VCaP (cell line): ENCODE measurements at regions not wholly inside any gene's neighbourhood (a gene's known extent, or its start where the extent isn't known, plus 50 kb on each side); places are given as distances from the start of the nearest gene placed in this dataset.

Experiments used
- H3K27ac ChIP-seq: fragments of 450-650 bp; 2 replicates; pipeline ENCODE4 v1.5.1; 2017
- CTCF ChIP-seq: fragments of 450-650 bp; conservative IDR thresholded peaks from 2 replicates; pipeline ENCODE4 v1.5.1; 2017; ENCODE audit warnings: mild to moderate bottlenecking, moderate library complexity

DNA sequence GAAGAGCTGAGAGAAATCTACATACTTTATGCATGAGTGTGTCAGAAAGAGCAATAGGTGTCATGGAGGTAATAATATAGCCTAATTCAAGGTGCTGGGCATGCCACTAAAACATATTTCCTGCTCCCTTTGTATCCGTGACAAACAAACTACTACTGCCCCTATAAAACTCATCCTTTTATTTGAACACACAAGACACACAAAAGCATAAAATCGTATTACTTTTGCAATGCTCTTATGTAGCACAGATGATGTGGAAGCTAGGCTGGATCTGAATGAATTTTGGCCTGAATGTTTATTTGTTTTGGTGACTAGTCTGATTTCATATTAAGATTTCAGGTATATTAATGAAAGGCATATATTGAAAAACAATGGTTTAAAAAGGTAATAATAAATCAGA, 239.3 kb upstream of the NEGR1 start:
- no peak overlapping the region; the same call in 1 of the 2 replicates for H3K27ac ChIP-seq
- no peak for TF ChIP-seq CTCF

- no peak overlapping the region for H3K27ac ChIP-seq
- no peak for TF ChIP-seq CTCF
Measured at GRCh38 chr1:72516826-72517225, 234.5 kb upstream of the NEGR1 start.

GRCh38 chr1:72516264-72516663, 233.9 kb upstream of the NEGR1 start:
- H3K27ac ChIP-seq = no peak overlapping the region
- TF ChIP-seq CTCF = no peak

DNA sequence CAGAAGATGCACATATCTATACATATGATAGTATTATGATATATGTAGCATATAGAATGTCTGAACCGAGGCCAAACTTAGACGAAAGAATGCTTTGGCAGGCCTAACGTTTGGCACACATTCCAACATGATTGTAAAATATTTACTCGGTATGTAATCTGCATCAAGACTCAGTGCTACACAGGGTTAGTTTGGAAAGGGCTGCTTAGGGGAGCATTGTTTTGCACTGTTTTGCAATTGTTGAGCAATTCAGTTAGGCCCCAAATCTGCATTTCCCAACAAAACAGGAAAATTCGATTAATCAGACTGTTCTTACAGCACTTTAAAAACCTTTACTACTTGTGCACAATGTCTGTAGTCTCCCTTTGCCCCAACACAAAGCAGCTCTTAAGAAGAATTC, 216.0 kb upstream of the NEGR1 start:
- TF ChIP-seq CTCF = no peak
- no peak overlapping the region for H3K27ac ChIP-seq

DNA sequence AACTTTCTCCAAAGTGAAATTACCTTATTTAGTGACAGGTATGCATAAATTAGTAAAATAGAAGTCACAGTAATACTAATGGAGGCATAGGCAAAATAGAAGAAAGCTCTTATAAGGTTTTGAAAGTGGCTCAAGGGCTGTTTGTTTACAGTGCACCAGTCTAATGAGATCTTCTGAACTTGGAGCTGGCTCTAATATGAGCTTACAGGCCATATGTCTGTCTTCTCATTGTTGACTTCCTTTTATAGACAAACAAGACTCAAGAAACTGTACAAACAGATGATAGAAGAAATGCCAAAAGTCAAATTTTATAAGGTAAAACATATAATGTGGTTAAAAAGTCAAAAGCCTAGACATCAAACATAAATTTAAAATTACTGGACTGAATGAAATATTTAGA, 207.5 kb upstream of the NEGR1 start:
- TF ChIP-seq CTCF = no peak
- H3K27ac ChIP-seq = no peak overlapping the region

DNA sequence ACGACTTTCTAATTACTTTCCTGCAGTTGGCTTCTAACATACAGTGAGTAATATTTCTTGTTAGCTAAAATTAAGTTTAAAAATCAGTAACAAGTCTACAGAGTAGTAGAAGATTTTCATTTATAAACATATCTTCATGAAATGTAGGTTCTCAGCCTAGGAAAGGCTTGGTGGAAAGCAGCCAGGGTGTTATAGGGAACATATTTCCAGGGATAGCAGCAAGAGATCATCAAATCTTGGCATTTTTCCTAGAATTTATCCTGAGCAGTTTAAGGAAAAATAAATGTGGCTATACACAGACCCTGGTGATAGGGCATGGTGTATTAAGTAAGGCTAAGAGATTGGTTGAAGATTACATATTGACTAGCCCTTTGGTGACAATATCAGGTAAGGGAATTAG, 203.5 kb upstream of the NEGR1 start:
- TF ChIP-seq CTCF = no peak
- no peak overlapping the region for H3K27ac ChIP-seq

GRCh38 chr1:72483846-72484357, 201.6 kb upstream of the NEGR1 start:
- H3K27ac ChIP-seq = no peak overlapping the region
- no peak for TF ChIP-seq CTCF
